AG09319 (cell line): ENCODE measurements at regions not wholly inside any gene's neighbourhood (a gene's known extent, or its start where the extent isn't known, plus 50 kb on each side); places are given as distances from the start of the nearest gene placed in this dataset.
A peak's percentile ranks its signal among the peaks of the same experiment; 100 is the strongest.

Experiments
- DNase-seq: peaks from one replicate; pipeline ENCODE4 v3.0.0-alpha.2; 2010; ENCODE audit warnings: low read depth; ENCODE audit errors: extremely low read depth
- TF ChIP-seq, protein P1 (sequence below): IDR thresholded peaks from 2 replicates; pipeline ENCODE4 v1.5.1; 2011; ENCODE audit warnings: low read depth, mild to moderate bottlenecking, inconsistent platforms, low read length, moderate library complexity

DNA sequence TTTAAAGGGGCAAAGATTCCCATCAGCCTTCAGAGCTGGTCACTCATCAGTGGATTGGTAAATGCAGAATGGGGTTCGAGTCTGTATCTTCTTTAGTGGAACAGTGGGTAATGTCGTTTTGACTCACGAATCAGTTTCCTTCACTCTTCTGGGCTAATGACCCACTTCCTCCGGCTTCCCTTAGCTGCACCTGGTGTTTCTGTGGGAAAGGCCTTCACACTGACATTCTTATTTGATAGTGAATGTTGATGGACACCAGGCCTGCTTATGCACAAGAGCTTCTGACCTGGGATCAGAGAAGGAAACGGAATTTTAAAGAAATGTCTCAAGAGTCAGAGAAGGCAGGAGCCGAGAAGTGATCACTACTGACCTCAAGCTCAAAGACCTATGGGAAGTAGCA is 272.0 kb upstream of the SULF2 start:
- TF ChIP-seq, protein P1, sequence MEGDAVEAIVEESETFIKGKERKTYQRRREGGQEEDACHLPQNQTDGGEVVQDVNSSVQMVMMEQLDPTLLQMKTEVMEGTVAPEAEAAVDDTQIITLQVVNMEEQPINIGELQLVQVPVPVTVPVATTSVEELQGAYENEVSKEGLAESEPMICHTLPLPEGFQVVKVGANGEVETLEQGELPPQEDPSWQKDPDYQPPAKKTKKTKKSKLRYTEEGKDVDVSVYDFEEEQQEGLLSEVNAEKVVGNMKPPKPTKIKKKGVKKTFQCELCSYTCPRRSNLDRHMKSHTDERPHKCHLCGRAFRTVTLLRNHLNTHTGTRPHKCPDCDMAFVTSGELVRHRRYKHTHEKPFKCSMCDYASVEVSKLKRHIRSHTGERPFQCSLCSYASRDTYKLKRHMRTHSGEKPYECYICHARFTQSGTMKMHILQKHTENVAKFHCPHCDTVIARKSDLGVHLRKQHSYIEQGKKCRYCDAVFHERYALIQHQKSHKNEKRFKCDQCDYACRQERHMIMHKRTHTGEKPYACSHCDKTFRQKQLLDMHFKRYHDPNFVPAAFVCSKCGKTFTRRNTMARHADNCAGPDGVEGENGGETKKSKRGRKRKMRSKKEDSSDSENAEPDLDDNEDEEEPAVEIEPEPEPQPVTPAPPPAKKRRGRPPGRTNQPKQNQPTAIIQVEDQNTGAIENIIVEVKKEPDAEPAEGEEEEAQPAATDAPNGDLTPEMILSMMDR = no peak
- no peak for DNase-seq

DNA sequence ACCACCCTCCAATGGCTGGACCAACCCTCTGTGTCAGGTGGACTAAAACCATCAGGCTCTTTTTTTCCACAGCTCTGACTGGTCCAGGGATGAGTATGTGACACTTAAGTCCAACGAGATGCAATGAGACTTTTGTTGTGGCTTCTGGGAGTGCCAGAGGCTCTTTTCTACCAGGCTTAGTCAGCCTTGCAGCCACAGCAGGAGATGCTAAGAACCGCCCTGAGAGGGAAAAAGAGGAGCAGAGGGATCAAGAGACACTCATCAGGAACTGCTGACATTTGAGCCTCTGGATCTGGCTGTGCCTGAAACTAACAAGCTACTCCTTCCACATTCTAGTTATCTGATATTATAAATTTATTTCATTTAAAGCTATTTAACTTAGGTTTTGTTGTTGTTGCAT is 270.9 kb upstream of the SULF2 start:
- DNase-seq = no peak
- TF ChIP-seq, protein P1 = no peak

DNA sequence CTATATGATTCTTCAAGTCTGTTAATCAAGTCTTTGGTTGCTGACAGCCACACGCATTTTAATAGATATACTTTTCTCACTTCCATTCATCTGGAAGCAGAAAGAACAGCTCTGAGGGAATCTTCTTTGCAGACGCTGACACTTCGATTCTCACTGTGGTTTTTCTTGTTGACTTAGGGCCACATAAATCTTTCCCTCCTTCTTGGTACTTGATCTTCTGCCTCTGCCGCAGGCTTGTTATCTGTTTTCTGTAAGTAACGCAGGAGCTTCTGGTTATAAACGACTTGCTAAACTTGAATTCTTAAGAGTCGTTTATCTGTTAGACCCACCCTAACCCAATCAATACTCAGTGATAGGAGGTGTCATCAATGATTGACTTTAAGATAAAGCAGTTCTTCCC is 268.8 kb upstream of the SULF2 start:
- no peak for DNase-seq
- TF ChIP-seq, protein P1 = no peak

DNA sequence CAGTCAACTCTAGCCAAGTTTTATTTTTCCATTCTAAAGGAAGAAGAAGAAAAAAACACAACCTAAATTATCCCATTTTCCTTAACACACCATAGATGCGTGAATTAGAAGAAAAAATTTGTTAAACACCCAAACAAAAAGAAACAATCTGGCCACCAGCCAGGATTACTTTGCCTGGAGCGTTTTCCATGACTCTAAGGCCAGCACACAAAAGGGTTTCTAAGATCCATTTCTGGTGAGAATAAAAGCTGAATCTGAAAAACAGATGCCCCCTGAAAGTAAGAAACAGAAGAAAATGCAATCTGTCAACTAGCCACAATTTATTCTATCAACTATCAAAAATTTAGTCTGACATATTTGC is 267.2 kb upstream of the SULF2 start:
- TF ChIP-seq, protein P1 = no peak
- peak; percentile 19 for DNase-seq

DNA sequence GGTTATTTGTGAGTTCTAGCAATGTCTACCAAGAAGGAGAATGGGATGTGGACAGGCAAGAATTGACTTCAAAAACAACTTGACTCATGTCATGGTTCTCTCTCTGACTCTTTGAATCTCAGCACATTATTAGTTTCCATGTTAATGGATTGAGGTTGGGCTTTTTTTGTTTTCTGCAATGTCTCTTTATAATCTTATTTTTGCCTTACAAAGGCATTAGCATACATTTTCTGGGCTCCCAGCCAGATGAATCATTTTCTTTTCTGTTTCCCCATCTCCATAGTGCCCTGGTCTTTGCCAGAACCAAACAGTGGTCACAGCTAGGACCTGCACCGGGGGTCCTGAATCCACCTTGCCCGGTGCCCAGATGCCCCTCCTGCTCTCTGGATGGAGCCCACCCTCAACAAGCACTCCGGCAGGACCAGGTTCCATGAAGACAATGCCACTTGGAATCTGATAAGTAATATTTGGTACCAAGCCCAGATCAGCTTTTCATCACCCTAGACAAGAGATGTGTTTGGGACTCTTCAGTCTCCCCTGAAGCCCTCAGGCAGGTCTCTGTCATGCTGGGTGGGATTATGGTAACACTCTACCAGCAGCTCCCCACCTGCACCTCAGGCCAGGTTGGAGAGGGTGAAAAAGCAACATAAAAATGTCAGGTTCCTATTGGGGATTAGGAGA is 266.7 kb upstream of the SULF2 start:
- TF ChIP-seq, protein P1 = no peak
- DNase-seq = peak; percentile 56

DNA sequence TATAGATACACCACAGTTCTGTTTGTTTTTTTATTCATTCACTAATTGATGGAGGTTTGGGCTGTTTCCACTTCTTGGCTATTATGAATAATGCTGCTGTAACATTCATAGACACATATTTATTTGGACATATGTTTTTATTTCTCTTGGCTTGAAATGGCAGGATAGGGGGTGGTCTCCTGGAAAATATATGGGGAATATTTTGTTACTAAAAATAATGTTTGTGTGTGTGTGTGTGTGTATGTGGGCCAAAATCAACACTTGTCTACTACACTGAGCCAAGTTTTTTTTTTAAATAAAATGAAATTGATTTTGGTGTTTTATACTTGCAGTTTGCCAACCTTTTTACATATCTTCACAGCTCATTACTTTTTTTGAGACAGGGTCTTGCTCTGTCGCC is 264.4 kb upstream of the SULF2 start:
- no peak for DNase-seq
- TF ChIP-seq, protein P1 = no peak

DNA sequence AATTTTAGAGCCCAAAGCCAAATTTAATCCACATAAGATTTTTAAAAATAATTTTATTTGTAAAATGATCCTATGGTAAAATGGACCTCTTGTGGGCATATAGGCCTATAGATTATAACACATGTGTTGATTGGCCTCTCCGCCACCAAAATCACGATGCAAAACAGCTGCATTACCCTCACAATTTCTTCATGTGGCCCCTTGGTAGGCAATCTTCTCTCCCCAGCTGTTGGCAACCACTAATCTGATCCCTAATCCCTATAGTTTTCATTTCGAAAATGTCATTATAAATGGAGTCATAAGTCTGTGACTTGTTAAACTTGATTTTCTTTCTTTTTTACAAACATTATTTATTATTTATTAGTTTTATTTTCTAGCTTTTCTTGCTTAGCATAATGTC is 263.9 kb upstream of the SULF2 start:
- no peak for DNase-seq
- TF ChIP-seq, protein P1 = no peak
